Type B pancreatic cell (in vitro differentiated cells): ENCODE measurements at regions not wholly inside any gene's neighbourhood (a gene's known extent, or its start where the extent isn't known, plus 50 kb on each side); places are given as distances from the start of the nearest gene placed in this dataset.

Experiments used
- DNase-seq: peaks from one replicate; pipeline ENCODE4 v3.0.0; 2021; ENCODE audit warnings: mixed read lengths; ENCODE audit not compliant: unreplicated experiment; ENCODE audit errors: extremely low spot score
- H3K27ac Mint-ChIP-seq: 2 replicates; pipeline ENCODE4 v1.8.0; 2021; ENCODE audit warnings: mild to moderate bottlenecking, mixed read lengths
- H3K27me3 Mint-ChIP-seq: 2 replicates; pipeline ENCODE4 v1.8.0; 2021; ENCODE audit warnings: mixed read lengths
- H3K36me3 Mint-ChIP-seq: 2 replicates; pipeline ENCODE4 v1.8.0; 2021; ENCODE audit warnings: mixed read lengths
- H3K4me1 Mint-ChIP-seq: one replicate; pipeline ENCODE4 v1.8.0; 2021; ENCODE audit warnings: mixed read lengths; ENCODE audit not compliant: unreplicated experiment
- H3K4me3 Mint-ChIP-seq: 2 replicates; pipeline ENCODE4 v1.8.0; 2021; ENCODE audit warnings: mild to moderate bottlenecking, mixed read lengths
- H3K9me3 Mint-ChIP-seq: 2 replicates; pipeline ENCODE4 v1.8.0; 2021; ENCODE audit warnings: mixed read lengths
- CTCF ChIP-seq: fragments of 200-600 bp; sonication (generic); conservative IDR thresholded peaks from 2 replicates; pipeline ENCODE4 v1.5.0; 2021; ENCODE audit warnings: antibody characterized with exemption, mild to moderate bottlenecking

GRCh38 chr9:20041697-20042081 is 252.9 kb upstream of the SLC24A2 start:
- H3K27ac Mint-ChIP-seq: no peak overlapping the region
- H3K27me3 Mint-ChIP-seq: no peaks in the 10 kb centered on the region
- peaks cover 8% of the 10 kb centered on the region for H3K4me1 Mint-ChIP-seq
- H3K36me3 Mint-ChIP-seq: no peaks in the 10 kb centered on the region
- DNase-seq: no peak
- no peaks in the 10 kb centered on the region for H3K9me3 Mint-ChIP-seq
- H3K4me3 Mint-ChIP-seq: no peak overlapping the region
- no peak for TF ChIP-seq CTCF

- Mint-ChIP-seq H3K36me3 (no peaks in the 10 kb centered on the region), H3K27me3 (no peaks in the 10 kb centered on the region), H3K4me1 (peaks cover 8% of the 10 kb centered on the region), H3K9me3 (no peaks in the 10 kb centered on the region), H3K4me3 (no peak overlapping the region), H3K27ac (no peak overlapping the region)
- TF ChIP-seq CTCF: no peak
- DNase-seq: no peak
Measured at GRCh38 chr9:20040991-20041696, 252.3 kb upstream of the SLC24A2 start.

GRCh38 chr9:20037699-20038098 is 248.9 kb upstream of the SLC24A2 start:
- H3K9me3 Mint-ChIP-seq: no peaks in the 10 kb centered on the region
- H3K27me3 Mint-ChIP-seq: no peaks in the 10 kb centered on the region
- H3K36me3 Mint-ChIP-seq: no peaks in the 10 kb centered on the region
- no peak for DNase-seq
- H3K27ac Mint-ChIP-seq: no peak overlapping the region
- H3K4me3 Mint-ChIP-seq: no peak overlapping the region
- peaks cover 10% of the 10 kb centered on the region for H3K4me1 Mint-ChIP-seq
- no peak for TF ChIP-seq CTCF

GRCh38 chr9:20033511-20033910 is 244.7 kb upstream of the SLC24A2 start:
- H3K27me3 Mint-ChIP-seq: no peaks in the 10 kb centered on the region
- H3K4me3 Mint-ChIP-seq: no peak overlapping the region
- no peaks in the 10 kb centered on the region for H3K9me3 Mint-ChIP-seq
- no peak overlapping the region for H3K27ac Mint-ChIP-seq
- DNase-seq: no peak
- peaks cover 9% of the 10 kb centered on the region for H3K4me1 Mint-ChIP-seq
- no peak for TF ChIP-seq CTCF
- H3K36me3 Mint-ChIP-seq: no peaks in the 10 kb centered on the region

- no peak for TF ChIP-seq CTCF
- Mint-ChIP-seq H3K36me3 (no peaks in the 10 kb centered on the region), H3K27ac (no peak overlapping the region), H3K27me3 (peaks cover under 1% of the 10 kb centered on the region), H3K9me3 (no peaks in the 10 kb centered on the region), H3K4me1 (peaks cover 13% of the 10 kb centered on the region), H3K4me3 (no peak overlapping the region)
- DNase-seq: no peak
Measured at GRCh38 chr9:20032413-20033006, 243.7 kb upstream of the SLC24A2 start.
